Stimulated activated naive CD8-positive, alpha-beta T cell treated with anti-CD3 and anti-CD28 coated beads, Interleukin-15, Interleukin-2, amounts not matched to agents 100 U/mL and 50 U/mL, for 24 hours (primary cell): ENCODE measurements at regions not wholly inside any gene's neighbourhood (a gene's known extent, or its start where the extent isn't known, plus 50 kb on each side); places are given as distances from the start of the nearest gene placed in this dataset.
"Not testable (repeated sequence)": the region's sequence is repeated elsewhere in the genome, so short reads cannot be mapped to it uniquely, and the experiment has no call there.

ENCODE experiments used
- ATAC-seq: fragments of 150-1000 bp; cut with Tn5 transposase; one replicate; pipeline ENCODE4 v1.10.0; 2021
- DNase-seq: peaks from one replicate; pipeline ENCODE4 v3.0.0; 2021

DNA sequence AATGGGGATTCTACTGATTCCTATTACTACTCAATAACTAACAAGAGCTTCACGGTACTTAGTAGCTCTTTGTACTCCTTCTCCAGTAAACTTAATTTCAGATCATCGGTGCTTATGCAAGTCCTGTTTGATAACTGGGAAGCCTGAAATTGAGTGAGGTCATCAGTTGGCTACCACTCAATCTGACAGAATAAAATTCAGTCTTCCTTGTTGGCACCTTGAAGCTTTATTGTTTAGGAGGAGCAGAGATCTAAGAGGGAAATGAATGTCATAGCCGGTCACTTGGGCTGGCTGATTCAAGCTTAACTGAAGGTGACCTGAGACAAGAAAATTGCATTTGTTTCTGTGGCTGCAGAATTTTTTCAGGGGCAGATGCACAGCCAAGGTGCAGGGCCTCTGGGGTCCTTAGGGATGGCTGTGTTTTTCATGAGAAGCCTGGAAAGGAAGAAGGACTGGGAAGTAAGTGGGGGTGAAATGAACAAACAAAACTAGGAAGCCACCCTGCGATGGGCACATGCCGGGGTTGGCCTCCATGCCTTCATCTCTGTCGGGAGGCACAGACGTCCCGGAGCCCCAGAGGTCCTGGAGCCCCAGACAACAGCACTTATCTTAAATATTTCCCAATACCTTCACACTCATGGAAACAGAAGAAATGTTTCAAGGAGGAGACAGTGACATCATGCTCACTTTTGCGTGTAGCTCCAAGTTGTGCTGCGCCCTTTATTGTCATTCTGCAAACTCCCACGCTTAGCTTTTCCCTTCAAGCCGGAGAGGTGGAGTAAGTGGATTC is 85.0 kb upstream of the KIF5B start:
- DNase-seq = no peak

DNA sequence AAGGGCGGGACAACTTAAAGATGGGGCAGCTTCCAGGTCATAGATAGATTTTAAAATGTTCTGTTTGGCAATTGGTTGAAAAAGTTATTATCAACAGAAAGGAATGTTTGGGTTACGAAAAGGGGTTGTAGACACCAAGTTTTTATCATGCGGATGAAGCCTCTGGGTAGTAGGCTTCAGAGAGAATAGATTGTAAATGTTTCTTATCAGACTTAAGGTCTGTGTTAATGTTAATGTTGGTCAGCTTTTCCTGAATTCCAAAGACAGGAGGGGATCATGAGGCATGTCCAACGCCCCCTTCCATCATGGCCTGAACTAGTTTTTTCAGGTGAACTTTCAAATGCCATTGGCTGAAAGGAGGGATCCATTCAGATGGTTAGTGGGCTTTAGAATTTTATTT is 84.2 kb upstream of the KIF5B start:
- DNase-seq = no peak
- no peak for ATAC-seq

More for the DNA sequence above, 85.0 kb upstream of the KIF5B start:
- ATAC-seq = no peak

DNA sequence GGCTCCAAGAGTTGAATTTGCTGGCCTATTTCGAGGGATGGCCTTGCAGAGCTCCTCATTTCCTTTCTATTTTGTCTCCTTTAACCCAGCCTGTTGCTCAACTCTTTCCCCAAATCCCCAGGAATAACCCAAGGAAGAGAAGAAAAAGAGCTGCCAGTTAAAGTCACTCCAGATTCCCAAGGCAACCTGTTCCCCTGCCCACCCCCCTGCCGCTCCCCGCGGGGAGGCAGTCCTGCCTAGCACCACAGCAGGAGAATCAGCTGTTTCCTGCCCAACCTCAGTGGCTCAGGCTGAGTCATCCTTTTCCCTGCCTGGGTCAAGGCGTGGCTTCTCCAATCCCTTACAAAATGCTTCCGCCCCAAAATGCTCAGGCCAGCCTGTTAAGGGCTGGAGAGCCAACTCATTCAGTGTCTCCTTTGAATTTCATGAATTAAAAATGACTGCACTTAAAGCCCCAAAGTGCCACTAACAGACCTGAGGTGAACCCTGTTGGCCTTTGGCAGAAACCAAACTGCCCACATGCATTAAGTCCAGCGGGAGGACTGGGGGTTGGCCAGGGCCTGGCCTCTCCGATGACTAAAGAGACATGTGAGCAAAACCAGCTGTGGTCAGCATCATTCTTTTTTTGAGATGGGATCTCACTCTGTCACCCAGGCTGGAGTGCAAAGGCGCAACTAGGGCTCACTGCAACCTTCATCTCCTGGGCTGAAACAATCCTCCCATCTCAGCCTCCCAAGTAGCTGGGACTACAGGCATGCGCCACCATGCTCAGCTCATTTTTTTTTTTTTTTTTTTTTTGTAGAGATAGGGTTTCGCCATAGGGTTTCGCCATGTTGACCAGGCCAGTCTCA is 83.2 kb upstream of the KIF5B start:
- DNase-seq = no peak
- no peak for ATAC-seq

DNA sequence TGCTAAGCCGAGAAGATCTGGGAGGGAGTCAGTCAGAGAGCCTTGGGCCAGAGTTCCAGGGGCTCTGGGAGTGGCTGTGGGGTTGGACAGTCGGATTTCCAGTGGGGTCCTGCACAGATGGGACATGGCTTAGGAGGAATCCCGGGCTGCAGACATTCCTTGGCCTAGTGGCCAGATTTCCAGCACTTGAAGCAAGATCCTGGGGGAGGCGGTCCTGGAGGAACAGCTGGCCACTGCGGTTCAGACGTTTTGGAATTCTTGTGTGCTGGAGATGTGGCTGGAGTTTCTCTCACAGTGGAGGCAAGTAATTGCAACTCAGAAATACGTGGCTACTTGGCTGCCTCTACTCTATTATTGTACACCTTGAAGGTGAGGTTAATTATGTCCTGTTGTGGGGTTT is 80.7 kb upstream of the KIF5B start:
- DNase-seq, ATAC-seq: not testable (repeated sequence)

DNA sequence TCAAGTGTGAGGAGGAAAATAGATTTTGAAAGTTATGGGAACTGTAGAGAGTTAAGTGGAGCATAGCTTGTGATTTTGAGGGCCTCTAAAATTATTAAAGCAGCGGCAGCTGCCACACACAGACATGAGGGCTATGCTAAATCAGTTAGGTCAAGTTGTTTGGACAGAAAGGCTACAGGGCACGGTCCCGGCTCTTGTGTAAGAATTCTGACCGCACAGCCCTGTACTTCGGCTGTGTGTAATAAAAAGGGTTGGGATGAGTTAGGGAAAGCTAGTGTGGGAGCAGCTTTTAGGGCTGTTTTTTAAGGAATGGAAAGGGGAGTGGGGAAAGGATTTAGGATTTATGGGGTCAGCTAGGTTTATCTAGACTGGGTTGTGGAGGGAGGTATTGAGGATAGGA is 79.6 kb upstream of the KIF5B start:
- not testable (repeated sequence) for ATAC-seq

DNA sequence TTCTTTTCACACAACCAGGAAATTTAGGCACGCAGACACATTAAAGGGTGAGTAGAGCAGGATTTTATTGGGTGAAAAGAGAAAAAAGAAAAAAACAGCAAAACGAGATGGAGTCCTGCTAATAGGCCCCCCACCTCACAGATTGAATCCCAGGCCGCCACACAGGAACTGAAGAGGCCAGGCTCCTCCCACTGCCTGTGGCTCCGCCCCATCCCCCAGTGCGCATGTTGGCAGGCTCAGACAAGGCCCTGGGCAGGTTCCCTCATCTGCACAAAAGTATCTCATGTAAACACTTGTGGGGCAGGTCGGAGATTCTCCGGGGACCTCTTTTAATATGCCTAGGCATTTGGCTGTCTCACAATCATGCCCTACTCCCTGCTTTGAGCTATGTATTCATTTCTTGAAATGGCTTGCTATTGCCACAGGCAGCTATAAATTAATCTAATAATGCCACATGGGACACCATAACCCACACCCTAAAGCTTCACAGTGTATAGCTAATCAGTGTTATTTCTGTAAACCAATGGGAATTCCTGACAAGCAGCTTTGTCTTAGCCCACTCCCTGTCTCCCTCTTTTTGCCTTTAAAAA is 76.2 kb upstream of the KIF5B start:
- DNase-seq = no peak
- ATAC-seq = no peak

More for the DNA sequence above, 79.6 kb upstream of the KIF5B start:
- DNase-seq = not testable (repeated sequence)

DNA sequence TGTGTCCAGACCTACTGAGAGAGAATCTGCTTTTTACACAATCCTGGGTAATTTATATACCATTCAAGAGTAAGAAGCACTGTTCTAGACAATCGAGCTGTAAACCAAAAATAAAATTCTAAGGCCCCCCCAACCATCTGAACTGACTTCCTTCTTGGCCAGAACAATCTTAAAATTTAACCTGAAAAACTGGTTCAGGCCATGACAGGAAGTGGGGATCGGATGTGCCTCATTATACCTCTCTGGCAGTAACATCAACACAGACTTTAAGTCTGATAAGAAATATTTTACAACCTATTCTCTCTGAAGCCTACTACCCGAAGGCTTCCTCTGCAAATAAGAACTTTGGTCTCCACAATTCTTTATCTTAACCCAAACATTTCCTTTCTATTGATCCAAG is 75.2 kb upstream of the KIF5B start:
- no peak for DNase-seq
- ATAC-seq = no peak

DNA sequence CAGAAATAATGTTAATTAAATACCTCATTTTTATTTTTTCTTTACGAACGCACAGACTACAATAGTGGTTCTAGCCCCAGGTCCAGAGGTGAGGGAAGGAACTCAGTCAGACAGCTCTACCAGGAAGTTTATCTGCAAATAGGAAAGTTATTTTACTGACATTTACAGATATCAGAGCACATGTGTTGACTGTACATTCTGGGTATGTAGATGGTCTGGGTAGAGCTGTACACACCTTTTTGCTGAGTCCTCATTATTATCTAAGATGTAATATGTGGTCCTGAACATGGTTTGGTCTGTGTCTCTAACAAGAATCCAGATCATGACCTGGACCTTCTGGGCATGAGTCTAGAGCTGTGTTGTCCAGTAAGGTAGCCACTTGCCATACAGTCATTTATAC is 74.6 kb upstream of the KIF5B start:
- DNase-seq (no peak), ATAC-seq (no peak)

DNA sequence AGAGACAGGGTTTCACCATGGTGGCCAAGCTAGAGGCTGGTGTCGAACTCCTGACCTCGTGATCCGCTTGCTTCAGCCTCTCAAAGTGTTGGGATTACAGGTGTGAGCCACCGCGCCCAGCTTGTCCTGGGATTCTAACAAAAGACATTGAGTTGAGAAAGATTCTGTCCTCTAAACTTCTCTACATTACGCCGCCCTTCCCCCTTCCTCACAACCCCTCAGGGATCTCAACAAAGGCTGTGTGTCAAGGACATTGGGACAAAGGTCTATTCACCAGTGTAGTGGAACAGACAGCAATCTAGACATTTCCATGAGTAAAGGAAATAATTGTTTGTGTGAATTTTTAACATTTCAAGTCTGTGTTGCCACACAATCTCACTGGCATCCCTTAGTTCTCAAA is 68.8 kb upstream of the KIF5B start:
- ATAC-seq (no peak), DNase-seq (no peak)

DNA sequence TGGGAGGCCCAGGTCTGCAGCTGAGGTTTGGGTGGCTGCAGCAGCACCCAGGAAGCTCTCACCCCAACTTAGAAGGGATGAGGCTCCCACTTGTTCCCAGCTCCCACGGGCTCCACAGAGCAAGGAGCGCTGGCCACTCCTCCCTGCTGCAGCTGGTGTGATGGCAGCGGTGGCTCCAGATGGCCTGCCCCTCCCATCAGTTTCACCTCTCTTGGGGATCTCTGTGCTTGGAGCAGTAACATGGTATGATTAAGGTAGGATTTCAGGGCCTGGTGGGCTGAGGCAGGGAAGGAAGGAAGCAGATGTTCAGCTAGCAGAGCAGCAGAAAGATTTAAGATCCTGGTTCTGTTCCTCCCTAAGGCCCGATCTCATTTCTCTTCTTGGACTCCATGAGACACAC is 66.8 kb upstream of the KIF5B start:
- no peak for DNase-seq

DNA sequence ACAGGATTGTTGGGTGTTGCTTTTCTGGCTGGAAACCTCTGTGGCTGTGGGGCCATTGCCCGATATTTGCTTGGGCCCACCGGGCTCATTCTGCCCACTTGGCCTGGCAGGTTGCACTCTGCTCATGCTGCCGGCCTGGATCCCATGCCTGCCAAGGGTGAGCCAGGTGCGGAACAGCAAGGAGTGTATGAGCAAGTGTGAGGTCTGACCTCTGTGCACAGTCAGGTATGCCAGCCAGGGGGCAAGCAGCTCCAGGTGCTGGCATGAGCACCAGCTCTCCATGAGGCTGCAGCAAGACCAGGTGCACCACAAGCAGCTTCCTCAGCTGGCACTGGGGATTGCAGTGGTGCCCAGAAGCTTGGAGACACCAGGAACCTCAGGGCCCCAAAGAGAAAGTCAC is 65.4 kb upstream of the KIF5B start:
- no peak for ATAC-seq
- DNase-seq = no peak

More for the DNA sequence above, 66.8 kb upstream of the KIF5B start:
- ATAC-seq = no peak

DNA sequence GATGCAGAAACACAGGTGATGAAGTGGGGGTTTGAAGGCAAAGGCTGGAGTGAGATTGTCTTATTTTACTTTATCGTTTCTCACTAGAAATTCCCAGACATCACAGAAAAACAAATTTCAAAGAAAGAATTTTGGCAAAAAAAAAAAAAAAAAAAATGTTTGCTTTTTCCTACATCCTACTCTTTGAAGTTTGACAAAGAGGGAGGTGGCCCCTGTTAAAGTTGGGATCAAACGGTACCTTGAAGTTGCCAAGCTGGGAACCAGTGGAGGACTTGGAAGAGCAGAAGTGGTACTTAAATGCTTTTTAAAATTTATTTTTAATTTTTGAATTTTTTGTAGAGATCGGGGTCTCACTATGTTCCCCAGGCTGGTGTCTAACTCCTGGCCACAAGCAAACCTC is 63.9 kb upstream of the KIF5B start:
- ATAC-seq (no peak), DNase-seq (no peak)

DNA sequence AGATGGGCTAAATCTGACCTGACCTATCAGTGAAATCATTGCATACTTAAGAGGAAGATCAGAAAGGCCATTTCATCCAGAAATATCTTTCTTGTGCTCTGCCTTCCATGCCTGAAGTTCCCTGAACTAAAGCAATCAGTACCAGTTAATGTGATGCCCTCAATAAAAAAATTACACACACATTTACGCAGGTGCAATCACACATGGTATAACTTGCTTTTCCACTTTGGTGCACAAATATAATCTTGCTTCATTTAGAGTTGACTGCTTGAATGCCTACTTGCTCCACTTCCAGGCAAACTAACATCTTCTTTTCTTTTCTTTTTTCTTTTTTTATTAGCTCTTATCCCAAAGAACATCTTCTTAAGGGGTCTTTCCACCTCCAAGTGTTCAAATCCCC is 58.3 kb upstream of the KIF5B start:
- no peak for DNase-seq
- ATAC-seq = no peak

DNA sequence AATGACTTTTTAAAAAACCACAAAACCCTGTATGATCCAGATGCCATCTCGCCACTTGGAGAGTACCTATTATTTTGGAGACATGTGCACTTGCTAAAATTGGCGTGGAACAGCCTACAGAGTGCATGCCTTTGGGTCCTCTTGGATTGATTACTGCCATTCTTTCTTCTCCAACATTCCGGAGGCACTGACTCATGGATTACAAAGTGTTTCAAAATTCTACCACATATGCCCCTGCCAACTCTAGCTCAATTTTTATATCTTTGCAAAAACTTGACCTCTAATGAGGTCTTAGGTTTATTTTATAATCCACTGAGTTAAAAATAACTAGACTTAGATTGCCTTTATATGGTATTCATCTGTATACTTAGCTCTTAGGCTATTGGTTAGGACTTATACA is 55.8 kb upstream of the KIF5B start:
- DNase-seq (no peak), ATAC-seq (no peak)

DNA sequence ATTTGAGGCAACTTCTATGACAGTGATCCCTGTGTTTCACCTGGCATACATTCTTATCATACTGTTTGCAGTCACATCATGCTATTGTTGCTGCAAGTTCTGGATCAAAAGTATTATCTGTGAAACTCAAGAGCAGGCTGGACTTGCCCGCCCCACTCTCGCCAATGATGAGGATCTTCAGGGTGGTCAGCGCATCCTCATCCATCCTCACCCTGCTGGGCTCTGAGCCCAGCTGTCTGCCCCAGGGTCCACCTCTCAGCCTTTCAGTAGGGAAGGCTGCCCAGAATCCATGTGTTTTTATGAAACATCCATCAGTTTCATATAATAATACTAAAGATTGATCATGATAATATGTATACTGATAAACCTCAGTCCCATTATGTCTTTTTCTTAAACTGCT is 55.4 kb upstream of the KIF5B start:
- no peak for ATAC-seq

DNA sequence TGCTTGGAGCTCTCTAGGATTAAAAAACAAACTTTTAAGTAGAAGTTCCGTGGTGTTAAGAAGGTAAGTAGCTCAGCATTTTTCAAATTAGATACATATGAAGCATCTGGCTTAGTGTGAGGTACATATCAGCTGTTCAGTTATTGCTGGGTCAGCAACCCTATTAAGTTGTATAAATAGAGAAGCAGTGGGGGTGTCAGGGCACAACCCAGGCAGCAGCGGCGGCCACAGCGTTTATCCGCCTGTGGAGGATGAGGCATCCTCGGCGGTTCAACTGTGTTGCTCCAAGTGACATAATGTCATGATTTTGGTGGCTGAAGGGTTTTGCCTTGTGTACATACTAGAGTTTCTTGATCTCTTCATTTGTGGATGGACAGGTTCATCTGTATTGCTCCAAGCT is 54.6 kb upstream of the KIF5B start:
- ATAC-seq = no peak
- no peak for DNase-seq

More for the DNA sequence above, 55.4 kb upstream of the KIF5B start:
- no peak for DNase-seq

DNA sequence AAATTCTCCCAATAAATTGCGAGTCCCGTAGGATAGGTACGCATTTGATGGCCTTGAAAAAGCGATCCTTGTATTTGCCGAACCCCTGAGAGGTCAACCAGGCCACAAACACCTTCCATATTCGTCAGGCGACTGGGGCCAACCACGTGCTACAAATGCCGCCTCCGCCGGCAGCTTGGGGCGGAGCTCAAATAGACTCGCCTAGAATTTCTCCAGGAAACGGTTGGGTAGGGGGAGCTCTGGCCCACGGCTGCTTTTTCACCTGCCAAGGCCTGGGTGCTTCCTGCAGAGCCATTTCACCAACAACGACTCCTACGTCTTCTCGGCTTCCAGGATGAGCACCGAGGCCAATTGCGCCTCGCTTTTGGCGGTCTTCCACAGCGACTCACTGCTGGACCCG is 53.4 kb upstream of the KIF5B start:
- DNase-seq = no peak
- ATAC-seq = no peak
